ENCODE measurements at regions not wholly inside any gene's neighbourhood (a gene's known extent, or its start where the extent isn't known, plus 50 kb on each side); places are given as distances from the start of the nearest gene placed in this dataset.

DNA sequence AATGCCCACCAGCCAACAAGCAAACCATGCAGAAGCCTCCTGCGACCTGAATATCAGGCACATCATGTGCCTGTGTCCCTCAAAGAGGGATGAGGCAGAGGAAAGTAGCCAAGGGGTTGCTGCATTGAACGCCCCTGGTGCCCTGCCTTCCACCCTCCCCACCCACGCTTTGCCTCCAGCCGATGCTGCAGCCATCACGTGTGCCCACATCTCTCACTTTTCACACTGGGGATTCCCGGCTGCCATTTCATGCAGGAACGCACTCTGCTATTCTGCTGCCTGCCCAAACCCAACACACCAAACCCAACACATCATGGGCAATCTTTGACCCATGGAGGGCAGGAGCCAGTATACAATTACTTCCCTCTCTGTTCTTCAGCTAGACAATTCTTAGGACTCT, 462.2 kb upstream of the PROK2 start:
- DNase-seq: no peak

DNA sequence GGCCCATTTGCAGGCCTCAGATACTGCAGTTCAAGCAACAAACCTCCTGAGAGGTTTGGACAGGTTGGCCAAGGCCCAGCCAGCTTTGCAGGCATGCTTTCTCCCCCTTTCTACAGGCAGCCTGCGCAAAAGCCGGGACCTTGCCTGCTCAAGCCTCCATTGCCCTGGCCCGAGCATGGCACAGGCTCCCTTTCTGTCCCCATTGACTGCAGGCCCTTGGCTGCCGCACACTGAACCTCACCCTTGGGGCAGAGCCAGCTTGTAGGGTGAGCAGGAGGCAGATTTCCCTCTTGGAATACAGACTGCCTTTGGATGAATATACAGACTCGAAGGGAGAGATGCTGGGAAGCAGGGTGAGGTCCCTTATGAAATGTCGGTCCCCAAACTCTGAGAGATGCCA, 461.7 kb upstream of the PROK2 start:
- DNase-seq: no peak

DNA sequence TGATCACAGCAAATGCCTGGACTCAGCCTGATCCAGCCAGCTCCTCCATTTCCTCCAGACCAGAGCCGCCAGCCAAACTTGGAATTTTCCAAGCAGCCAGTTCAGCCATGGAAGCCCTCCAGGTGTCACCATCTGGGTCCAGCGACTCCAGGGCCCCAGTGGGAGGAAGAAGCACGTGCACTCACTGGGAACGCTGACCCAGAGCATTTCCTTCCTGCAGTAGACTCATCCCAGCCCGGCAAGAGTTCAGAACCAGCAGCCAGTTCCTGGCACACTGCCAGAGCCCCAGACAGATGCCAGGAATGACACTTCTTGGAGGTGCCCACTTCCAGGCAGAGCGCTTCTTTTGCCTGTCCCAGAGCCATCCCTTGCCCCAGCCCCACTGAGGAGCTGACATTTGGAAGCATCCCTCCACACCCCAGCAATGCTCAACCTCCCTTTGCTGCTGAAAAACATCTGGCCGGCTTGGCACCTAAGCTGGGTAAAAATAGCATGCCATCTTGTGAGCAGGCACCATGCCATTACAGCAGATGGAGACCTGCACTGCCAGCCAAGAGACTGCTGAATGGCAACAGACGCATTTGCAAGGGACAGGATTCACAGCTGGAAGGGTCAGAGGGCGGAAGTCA, 460.3 kb upstream of the PROK2 start:
- no peak for DNase-seq

DNA sequence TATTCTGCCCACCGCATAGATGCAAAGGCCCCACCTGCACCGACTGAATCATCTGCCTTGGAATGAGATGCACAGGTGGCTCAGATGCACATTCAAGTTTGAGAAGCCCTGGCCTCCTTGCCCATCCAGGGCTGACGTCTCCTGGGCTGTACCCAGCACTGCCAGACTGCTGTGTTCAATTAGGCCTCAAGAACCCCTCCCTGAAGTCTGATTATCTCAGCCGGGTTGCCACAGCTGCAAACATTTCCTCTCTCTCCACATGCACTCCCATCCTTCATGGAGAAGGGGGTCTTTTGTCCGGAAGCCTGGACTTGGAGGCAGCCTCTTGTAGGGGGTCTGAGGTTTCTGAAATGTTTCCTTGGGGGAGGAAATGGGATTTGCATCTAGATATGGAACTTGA, 459.4 kb upstream of the PROK2 start:
- DNase-seq: no peak

DNA sequence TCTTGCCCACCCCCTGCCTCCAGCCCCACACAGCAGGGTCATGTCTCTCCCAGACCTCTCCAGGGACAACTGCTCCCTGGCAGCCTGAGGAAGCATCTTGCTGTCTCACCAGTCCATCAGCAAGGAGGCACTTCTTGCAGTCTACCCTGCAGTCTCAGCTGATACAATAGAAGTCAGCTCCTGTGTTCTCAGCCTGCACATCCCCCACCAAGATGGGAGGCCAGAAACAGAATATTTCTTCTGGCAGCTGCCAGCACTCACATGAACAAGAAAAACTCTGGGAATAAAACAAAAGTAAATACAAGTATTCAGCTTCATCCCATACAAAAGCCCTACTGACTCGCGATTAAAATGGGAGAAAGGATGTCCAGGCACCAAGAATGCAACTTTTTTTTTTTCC, 457.4 kb upstream of the PROK2 start:
- no peak for DNase-seq

DNA sequence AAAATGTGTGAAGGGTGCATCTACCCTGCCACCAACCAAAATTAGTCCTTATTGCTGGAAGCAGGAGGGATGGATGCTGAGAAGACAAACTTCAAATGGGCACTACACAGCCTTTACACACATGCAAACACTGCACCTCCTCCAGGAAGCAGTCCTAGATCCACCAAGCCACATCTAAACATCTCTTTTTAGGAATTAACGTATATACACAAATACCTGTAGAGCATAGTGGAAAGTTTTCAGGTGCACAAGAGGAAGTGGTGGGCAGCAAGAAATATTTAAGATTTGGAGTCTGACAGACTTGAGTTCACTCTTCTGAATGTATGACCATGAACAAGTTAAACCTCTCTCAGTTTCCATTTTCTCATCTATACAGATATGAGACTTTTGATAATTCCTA, 456.6 kb upstream of the PROK2 start:
- no peak for DNase-seq

DNA sequence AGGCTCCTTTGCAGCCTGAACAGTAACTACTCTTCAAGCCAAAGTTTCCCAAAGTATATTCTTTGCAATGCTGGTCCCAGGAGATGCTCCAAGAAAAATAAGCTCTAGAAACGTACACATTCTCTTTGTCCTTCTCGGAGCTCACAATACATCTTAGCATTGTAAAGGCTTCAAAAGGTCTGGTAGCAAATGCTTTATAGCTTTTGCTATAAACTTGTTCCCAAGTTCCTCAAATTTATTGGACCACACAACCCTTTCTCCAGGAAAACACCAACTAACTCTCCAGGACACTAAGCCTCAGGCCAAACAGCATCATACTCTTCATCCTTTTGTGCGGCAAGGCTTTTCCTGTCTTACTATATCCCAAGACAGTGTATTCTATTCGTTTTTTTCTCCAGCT, 455.6 kb upstream of the PROK2 start:
- DNase-seq: no peak

DNA sequence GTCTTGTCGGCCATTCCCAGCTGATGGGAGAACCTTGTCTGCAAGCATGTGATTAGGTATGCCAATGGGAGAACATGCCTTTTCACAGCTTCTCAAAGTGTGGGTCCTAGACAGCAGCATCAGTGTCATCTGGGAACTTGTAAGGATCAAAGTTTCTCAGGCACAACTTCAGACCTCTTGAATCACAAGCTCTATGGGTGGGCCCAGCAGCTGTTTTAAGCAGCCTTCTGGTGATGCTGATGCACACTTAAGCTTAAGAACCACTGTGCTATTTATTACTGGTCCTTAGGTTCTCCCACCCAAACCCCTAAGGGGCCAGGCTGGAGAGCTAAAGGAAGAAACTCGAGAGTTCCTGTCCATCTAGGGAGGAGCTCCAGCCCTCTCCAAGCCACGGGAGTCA, 453.9 kb upstream of the PROK2 start:
- no peak for DNase-seq

DNA sequence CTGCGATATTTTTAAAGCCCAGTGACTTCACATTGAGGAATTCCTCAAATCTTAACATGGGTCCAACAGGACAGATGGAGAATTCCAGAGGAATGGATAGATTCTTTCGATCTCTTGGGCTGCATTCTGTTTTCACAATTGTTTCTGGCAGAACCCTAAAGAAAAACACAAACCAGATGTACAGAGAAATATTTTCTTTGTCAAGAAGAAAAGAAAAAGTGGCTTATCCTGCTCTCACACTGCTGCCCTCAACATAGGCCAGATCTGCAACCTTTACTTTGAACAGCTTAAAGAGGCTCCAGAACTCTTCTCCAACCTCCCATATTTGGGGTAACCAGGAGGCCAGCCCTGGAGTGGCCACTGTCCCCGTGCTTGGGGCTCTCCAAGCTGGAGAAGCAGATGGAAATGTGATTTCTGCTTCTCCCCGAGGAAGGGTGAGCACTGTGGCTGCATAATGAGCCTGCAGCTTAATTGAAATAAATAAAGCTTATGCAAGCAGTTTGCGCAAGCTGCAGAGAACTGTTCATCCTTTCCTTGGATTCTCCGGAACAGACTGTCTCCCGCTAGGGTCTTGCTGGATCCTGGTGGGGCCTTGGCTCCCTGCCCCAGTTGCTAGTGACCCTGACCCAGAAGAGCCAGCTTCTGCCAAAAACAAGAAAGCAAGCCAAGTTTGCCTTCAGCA, 453.2 kb upstream of the PROK2 start:
- no peak for DNase-seq

DNA sequence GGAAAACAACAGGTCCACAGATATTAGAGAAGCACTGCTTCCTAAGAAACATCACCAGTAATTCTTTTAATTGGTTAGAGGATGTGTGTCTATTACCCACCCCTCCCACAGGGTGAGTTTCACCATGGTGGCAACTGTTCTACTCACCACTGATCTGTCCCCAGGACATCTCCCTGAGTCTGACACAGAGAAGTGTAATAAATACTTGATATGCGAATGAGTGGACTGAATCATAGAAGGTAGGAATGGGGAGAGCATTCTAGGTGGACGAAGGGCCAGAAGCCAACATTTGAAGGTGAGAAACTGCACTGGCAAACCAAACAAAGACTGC, 452.7 kb upstream of the PROK2 start:
- no peak for DNase-seq

DNA sequence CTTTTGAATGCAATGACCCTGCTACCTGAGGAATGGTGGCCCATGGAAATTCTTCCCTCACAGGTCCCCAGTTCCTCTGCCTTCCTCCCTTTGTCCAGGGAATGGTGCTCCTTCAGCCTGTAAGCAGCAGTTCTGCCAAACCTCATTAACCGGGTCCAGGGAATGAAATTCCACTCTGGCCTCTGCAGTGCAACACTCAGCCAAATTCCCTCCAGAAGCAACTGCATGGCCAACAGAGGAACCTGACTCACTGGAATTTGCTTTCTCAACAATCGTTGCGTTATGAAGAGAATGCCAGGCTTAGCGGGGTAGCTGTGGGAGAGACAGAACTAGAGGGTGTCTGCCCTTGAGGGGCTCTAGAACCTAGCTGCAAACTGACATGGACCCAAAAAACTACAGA, 449.4 kb upstream of the PROK2 start:
- no peak for DNase-seq

DNA sequence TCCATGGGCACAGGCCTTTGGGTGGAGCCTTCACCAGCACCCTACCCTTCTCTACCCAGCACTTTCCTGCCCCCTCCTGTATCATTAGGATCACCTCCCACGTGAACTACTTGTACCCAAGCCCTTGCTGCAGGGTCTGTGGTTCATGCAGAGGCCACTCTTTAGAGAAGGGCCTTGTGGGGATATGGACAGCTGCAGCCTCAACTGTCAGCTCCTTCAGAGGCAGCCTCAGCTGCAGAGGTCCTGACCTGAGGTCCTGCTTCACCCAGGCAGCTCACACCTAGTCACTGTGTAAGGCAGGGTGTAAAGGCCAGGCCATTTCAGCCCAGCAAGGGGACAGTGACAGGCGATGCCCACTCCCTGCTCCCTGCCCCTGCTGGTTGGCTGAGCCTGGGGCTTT, 448.6 kb upstream of the PROK2 start:
- no peak for DNase-seq

DNA sequence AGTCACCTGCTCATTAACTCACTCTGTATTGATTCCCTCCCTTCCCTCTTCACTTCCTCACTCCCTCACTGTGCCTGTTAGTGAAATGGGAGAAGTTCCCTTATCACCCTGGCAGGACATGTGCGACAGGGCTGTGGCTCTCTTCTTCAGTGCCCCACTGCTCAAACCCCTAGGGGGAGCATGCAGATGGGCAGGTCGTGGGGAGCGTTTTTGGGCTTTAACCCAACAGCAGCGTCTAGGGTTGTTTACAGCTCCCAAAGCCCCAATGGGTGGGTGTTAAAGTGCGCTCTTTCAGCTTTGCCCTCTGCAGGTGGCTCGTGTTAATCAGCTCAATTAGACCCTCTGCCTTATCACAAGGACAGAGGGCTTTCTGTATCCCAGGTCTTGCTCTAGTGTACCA, 447.8 kb upstream of the PROK2 start:
- DNase-seq: no peak

DNA sequence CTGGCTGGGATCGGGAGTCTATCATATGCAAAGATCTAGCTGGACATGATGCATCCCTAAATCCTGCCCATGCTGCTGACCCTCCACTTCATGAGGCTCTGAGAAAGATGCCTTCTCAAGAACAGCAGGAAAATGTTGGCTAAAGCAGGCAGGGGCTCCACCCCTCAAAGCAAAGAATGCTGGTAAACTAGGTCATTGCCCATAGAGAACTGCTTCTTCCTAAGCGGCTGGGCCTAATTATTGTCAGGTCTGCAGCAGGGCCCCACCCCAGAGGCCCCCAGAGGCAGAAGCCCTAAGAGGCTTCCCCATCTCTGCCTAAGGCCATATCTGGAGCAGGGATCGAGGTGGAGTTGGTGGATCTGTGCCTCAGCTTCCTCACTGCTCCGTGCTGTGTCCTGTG, 447.4 kb upstream of the PROK2 start:
- DNase-seq: no peak

DNA sequence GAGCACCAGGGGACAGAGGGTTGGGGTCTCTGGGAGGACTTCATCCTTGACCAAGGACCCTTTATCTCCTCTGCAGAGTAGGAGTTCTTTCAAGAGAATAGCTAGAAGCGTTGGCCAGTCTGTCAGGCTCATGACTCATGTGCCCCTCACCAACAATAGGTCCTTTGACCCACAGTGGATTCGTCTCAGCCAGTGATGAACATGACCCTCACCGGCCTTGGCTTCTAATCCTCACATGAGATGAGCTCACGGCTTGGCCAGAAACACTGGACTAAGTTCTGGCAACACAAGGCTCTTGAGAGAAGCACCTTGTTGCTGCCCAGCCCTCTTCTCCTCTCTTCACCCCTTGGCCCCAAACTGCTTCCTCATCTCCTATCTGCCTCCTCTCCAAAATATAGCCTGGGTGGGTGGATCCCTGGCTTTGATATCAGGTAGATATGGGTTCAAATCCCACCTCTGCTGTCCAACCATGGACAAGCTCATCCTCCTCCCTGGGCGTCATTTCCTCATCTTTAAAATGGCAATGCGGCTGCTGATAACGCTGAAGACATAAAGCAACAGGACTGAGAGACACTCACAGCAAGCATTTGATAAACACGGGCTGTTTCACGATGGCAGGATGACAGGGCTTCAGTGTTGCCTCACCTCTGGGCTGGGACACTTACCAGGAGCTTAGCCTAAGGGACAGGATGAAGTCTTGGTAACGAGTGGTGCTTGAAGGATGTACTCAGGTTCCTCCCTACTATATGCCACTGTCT, 446.7 kb upstream of the PROK2 start:
- no peak for DNase-seq

DNA sequence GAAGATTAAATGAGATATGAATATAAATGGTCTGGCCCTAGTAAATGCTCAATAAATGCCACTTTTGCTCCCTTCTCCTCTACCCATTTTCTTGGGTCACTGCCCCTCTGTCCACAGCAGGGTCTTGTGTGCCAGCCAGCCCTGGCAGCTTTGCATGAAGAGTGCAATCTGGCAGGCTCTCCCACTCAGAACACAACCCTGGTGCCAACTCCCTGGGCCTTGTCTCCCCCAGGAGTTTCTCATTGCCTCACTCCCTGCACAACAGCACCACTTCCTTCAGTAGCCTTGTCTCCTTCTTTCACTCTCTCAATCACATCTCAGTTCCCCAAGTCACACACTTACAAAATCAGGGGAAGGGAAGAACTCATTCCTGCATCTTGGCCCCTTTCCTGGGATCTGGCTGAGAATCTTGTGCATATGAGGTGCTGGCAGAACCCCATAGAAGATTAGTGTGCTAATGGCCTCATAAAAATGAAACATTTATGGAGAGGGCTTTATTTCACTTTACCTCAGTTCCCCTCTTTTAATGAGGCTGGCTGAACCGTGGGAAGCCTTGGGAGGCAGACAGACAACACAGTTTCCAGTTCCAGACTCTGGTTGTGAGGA, 445.9 kb upstream of the PROK2 start:
- no peak for DNase-seq

DNA sequence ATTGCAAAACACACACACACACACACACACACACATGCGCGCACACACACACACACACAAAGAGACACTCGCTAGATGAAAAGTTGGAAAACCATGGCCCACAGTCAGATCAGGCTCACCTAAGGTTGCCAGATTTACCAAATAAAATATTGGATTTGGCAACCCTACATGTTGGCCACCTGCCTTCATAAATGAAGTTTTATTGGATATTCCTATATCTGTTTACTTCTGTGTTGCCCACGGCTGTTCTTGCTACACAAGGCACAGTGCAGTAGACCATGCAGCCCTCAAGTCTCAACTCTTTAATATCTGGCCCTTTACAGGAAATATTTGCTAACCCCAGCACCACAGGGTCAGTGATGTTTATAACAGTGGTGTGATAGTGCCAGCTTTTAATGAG, 445.0 kb upstream of the PROK2 start:
- no peak for DNase-seq

DNA sequence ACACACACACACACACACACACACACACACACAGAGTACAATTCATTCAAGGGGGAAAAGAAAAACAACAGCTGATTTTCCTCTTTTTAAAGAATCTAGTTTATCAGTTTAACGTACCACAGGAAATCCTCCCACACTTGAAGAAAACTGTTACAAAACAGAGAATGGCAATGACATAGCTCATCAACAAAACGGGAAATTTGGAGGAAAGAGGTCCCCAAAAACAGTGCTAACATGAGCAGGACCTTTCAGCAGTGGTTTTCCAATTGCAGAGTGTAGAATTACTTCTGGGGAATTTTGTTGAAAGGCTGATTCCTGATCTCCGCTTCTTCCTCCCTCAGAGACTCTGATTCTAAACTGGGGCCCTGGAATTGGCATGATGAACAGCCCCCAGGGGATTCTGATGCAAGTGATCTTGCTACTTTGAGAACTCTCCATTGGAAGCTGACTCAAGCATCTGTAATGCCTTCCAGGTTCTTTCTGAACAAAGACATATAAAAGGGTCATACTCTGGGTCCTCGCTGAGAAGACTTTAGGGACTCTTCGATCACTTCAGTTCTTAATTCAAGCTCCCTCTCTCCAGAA, 442.6 kb upstream of the PROK2 start:
- DNase-seq: no peak

DNA sequence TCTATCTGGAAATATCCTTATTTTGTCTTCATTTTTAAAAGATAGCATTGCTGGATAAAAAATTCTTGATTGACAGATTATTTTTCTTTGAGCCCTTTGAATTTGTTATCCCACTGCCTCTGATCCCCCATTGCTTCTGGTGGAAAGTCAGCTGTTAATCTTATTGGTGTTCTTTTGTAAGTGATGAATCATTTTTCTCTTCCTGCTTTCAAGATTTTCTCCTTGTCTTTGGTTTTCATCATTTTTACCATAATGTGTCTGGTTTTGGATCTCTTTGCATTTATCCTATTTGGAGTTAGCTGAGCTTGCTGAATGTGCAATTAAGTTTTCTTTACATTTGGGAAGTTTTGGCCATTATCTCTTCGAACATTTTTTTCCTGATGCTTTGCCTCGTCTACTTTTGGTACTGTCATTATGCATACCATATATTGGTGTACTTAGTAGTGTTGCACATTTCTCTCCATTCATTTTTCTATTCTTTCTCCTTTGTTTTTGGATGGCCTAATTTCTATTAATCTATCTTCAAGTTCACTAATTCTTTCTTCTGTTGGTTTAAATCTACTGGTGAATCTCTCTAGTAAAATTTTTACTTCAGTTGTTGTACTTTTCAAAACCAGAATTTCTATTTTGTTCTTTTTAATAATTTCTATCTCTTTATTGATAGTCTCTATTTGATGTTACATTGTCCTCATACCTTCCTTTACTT, 440.0 kb upstream of the PROK2 start:
- no peak for DNase-seq

DNA sequence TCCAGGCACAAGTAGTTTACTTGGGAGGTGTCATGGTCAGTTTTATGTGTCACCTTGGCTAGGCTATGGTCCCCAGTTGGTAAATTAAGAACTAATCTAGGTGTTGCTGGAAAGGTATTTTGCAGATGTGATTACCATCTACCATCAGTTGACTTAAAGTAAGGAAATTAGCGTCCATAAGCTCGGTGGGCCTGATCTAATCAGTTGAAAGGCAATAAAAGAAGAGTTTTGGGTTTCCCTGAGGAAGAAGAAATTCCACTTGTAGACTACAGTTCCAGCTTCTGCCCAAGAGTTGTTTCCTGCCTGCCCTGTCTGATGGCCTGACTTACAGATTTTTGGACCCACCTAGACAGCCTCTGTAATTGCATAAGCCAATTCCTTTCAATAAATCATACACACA, 438.7 kb upstream of the PROK2 start:
- DNase-seq: no peak

DNA sequence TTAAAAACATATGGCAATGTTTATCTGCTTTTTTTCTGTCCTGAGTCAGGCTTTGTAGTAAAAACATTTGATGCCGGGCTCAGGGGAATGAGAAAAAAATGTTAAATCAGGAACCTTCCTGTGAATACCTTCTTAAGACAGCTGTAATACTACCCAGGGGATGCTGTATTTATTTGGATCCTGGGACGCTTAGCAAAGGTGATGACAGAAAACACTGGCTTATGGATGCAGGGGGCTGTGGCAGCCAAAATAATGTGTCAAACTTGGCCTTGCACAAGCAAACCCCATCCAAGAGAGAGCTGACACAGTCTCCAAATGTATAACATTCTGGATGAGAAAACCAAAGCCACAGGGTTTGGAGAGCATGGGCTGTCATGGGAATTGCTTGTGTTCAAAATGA, 438.2 kb upstream of the PROK2 start:
- no peak for DNase-seq

DNA sequence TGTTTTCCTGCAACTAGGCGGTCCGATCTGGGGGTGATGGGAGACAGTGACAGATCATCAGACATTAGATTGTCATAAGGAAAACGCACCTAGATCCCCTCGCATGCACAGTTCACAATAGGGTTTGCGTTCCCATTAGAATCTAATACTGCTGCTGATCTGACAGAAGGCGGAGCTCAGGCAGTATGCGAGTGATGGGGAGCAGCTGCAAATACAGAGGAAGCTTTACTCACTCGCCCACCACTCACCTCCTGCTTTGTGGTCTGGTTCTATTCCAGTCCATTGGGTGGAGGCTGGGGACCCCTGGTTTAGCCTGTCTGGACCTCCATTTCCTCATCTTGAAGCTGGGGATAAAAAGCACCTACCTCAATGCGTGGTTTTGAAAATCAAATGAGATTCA, 437.5 kb upstream of the PROK2 start:
- no peak for DNase-seq

DNA sequence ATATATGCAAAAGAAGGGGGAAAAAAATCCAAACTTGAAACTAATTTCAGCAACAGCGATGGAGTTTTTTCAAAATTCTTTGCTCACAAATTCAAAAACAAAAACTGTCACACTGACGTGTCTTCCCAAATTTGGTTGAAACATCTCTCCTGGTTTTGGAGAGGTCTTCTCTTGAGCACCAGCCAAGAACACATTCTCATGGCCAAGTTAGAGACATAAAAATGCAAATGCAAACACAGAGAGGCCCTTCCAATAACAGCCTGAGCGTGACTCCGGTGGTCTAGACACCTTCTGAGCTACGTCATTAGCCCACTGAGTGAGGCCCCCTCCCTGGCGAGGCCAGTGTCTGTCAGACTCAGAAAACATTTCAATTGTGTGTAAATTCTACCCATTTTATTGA, 436.0 kb upstream of the PROK2 start:
- no peak for DNase-seq
